ENCODE measurements at regions not wholly inside any gene's neighbourhood (a gene's known extent, or its start where the extent isn't known, plus 50 kb on each side); places are given as distances from the start of the nearest gene placed in this dataset.

DNA sequence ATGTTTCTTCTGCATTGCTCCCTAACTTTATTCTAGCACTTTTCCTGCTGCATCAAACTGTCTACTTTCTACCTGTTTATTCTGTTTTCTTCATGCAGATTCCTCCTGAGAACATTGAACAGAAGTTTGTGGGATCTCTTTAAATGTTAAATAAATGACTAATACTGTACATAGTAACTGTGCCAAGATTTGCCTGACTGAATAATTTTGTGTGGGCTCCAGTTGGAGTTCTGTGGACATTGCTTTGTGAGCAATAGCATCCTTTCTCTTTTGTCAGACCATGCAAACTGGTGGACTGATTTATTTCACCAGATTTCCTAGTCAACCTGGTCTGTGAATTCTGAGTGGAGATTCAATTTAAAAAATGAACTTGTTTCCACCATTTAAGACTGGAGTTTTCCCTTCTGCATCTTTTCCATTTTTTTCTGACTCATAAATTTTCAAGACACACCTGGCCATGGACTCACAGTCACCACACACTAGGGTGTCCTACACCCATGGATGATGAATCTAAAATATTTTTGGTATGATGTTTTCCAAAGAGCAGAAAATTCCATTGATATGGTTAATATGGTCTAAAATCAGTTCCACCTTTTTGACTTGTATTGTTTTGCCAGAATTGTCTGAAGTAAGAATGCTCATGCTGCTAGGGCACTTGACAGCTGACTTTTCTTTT lies 140.7 kb upstream of the SPAG17 start:
- no peak overlapping the region for H3K27ac ChIP-seq (ENCODE audit: low read depth, low read length)

DNA sequence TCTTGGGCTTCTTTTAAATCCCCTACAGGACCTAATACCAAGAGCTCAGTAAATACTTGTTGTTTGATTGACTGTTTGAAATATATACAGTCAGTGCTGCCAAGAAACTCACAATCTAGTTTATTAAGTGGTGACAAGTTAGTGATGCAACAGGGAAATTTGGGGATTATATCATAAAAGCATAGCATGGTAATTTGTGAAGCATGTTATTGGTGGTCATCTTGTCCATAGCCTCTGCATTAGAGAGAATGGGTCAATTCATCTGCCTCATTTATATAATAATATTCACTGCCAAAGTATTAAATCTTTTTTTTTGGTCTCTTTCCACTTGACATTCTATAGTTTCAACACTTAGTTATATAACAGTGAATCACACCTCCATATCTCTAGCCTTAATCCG lies 138.2 kb upstream of the SPAG17 start:
- Histone ChIP-seq H3K36me3 (ENCODE audit: control insufficient read depth, insufficient read depth, low read length) (no peaks in the 10 kb centered on the region), H3K9ac (ENCODE audit: low read depth, low read length) (no peak overlapping the region), H3K9me3 (ENCODE audit: control insufficient read depth, insufficient read depth, low read length) (no peaks in the 10 kb centered on the region), H3K4me3 (ENCODE audit: low read depth, low read length) (no peak overlapping the region), H3K4me1 (ENCODE audit: control insufficient read depth, insufficient read depth, low read length) (no peaks in the 10 kb centered on the region), H3K27me3 (ENCODE audit: control insufficient read depth, insufficient read depth, low read length) (no peaks in the 10 kb centered on the region), H3K27ac (ENCODE audit: low read depth, low read length) (no peak overlapping the region)

More for the DNA sequence above, 140.7 kb upstream of the SPAG17 start:
- H3K27me3 ChIP-seq (ENCODE audit: control insufficient read depth, insufficient read depth, low read length): no peaks in the 10 kb centered on the region
- no peaks in the 10 kb centered on the region for H3K36me3 ChIP-seq (ENCODE audit: control insufficient read depth, insufficient read depth, low read length)
- no peak overlapping the region for H3K9ac ChIP-seq (ENCODE audit: low read depth, low read length)
- H3K4me3 ChIP-seq (ENCODE audit: low read depth, low read length): no peak overlapping the region
- no peaks in the 10 kb centered on the region for H3K9me3 ChIP-seq (ENCODE audit: control insufficient read depth, insufficient read depth, low read length)
- H3K4me1 ChIP-seq (ENCODE audit: control insufficient read depth, insufficient read depth, low read length): no peaks in the 10 kb centered on the region

DNA sequence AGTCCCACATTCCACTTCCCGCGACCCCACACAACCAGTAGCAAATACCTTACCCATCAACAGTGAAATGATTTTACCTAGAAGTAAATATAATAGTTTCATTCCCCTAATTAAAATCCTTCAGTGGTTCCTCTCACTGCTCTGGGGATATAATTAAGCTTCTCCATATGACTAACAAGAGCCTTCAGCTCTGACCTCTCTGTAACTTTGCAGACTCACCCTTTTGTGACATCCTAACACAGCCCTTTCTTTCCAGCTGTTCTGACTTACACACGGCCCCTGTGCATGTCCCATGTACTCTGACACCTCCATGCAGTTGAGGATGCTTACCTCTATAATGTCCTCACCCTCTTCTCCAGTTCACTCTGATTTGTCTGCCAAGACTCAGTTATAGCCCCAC lies 137.3 kb upstream of the SPAG17 start:
- Histone ChIP-seq H3K27ac (ENCODE audit: low read depth, low read length) (no peak overlapping the region), H3K27me3 (ENCODE audit: control insufficient read depth, insufficient read depth, low read length) (no peaks in the 10 kb centered on the region), H3K36me3 (ENCODE audit: control insufficient read depth, insufficient read depth, low read length) (no peaks in the 10 kb centered on the region), H3K4me3 (ENCODE audit: low read depth, low read length) (no peak overlapping the region), H3K4me1 (ENCODE audit: control insufficient read depth, insufficient read depth, low read length) (no peaks in the 10 kb centered on the region), H3K9me3 (ENCODE audit: control insufficient read depth, insufficient read depth, low read length) (no peaks in the 10 kb centered on the region), H3K9ac (ENCODE audit: low read depth, low read length) (no peak overlapping the region)

DNA sequence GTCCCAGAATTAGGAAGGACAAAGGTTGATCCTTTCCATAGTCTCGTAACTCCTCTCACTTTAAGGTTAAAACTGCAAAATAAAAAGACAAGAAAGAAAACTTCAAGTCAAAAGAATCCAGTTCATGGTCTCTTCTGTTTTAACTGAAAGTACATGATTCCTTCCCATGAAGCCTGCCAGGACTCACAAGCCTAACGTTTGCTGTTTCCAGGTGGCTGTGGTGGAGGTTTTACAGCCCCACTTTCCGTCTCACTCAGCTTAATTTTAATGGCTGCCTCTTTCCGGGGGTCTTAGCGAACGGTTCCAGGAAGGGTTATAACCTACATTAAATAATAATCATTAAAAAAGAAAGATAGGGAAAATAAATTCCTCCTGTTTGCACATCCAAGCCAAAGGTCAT lies 136.8 kb upstream of the SPAG17 start:
- Histone ChIP-seq H3K4me3 (ENCODE audit: low read depth, low read length) (no peak overlapping the region), H3K9me3 (ENCODE audit: control insufficient read depth, insufficient read depth, low read length) (no peaks in the 10 kb centered on the region), H3K27me3 (ENCODE audit: control insufficient read depth, insufficient read depth, low read length) (no peaks in the 10 kb centered on the region), H3K27ac (ENCODE audit: low read depth, low read length) (no peak overlapping the region), H3K36me3 (ENCODE audit: control insufficient read depth, insufficient read depth, low read length) (no peaks in the 10 kb centered on the region), H3K9ac (ENCODE audit: low read depth, low read length) (no peak overlapping the region), H3K4me1 (ENCODE audit: control insufficient read depth, insufficient read depth, low read length) (no peaks in the 10 kb centered on the region)

DNA sequence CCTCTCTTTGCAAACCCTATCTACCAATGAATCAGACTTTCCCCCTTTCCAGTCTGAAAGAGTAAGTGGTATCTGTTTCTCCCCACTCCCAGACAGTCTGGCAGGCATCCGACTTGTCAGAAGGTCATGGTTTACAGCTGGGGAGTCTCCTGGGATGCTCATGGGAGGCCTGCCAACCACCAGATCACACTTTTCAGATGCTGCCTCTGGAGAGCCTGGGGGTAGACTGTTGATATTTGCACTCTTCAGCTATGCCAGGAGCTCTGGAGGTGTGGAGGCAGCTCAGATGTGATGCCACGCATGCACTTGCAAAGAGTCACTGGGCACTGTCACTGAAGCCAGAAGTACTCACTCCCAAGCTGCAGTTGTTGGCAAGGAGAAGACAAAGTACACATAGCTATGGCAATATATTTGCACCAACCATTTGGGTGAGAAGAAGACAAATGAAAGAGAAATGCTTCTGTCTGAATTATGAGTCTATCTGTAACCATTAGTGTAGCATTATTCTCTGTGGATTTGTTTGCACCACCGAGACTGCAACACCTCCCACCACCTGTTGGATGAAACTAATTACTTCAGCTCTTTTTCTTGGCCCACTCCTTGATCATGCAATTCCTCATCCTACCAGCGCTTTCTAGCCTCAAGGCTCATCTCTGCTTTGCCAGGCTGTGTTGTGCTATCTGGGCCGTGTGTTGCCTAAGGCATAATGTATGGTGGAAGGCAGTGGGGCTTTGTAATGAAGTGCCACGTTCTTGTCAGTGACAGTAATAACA lies 133.0 kb upstream of the SPAG17 start:
- H3K27ac ChIP-seq (ENCODE audit: low read depth, low read length): no peak overlapping the region
- no peaks in the 10 kb centered on the region for H3K9me3 ChIP-seq (ENCODE audit: control insufficient read depth, insufficient read depth, low read length)
- H3K36me3 ChIP-seq (ENCODE audit: control insufficient read depth, insufficient read depth, low read length): no peaks in the 10 kb centered on the region
- H3K4me1 ChIP-seq (ENCODE audit: control insufficient read depth, insufficient read depth, low read length): no peaks in the 10 kb centered on the region
- H3K27me3 ChIP-seq (ENCODE audit: control insufficient read depth, insufficient read depth, low read length): no peaks in the 10 kb centered on the region
- no peak overlapping the region for H3K9ac ChIP-seq (ENCODE audit: low read depth, low read length)
- H3K4me3 ChIP-seq (ENCODE audit: low read depth, low read length): no peak overlapping the region

DNA sequence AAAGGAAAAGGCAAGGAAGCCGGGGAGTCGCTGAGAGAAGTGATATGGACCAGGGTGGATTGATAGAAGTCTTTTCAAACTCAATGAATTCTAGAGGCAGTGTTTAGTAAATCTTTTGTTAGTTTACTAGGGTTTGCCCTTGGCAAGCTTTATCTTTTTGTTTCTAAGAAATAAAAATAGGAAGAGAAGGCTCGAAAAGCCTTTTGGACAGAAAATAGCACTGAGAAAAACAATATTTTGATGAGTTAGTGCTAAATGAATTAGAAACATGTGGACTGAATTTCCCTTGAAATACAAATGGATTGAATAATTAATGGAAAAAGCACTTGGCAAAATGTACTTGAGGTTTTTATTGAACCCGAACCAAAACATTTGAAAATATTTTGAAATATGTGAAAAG lies 121.8 kb upstream of the SPAG17 start:
- Histone ChIP-seq H3K4me3 (ENCODE audit: low read depth, low read length) (no peak overlapping the region), H3K4me1 (ENCODE audit: control insufficient read depth, insufficient read depth, low read length) (peaks cover 25% of the 10 kb centered on the region), H3K36me3 (ENCODE audit: control insufficient read depth, insufficient read depth, low read length) (no peaks in the 10 kb centered on the region), H3K9me3 (ENCODE audit: control insufficient read depth, insufficient read depth, low read length) (no peaks in the 10 kb centered on the region), H3K27me3 (ENCODE audit: control insufficient read depth, insufficient read depth, low read length) (no peaks in the 10 kb centered on the region), H3K9ac (ENCODE audit: low read depth, low read length) (no peak overlapping the region), H3K27ac (ENCODE audit: low read depth, low read length) (no peak overlapping the region)

DNA sequence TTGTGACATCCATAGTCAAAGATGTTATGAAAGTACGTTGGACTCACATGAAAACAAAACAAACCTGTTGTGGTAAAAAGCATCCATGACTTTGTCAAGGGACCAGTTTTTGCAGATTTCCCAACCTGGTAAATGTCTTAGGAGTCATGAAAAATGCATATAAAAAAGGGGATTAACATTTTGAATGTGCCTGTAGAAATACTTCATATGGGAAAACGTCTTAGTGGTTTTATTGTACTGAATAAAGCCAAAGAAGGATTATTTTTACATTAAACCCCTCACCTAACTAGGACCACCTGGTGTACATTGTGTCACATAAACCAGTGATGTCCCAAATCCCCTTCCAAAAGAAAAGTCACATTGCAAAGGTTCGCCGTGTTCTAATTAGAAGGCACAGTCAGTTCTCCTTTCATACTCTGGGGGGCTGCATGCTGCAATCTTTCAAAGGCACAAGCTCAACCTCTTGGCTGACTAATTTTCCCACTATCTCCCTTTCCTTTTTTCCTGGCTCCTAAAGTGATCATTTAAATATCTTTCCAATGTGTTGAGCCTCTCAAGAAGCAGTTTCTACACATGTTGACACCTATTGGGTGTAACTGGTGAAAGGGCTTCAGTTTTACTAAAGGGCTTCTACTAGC lies 119.8 kb upstream of the SPAG17 start:
- Histone ChIP-seq H3K9me3 (ENCODE audit: control insufficient read depth, insufficient read depth, low read length) (no peaks in the 10 kb centered on the region), H3K4me1 (ENCODE audit: control insufficient read depth, insufficient read depth, low read length) (peaks cover 41% of the 10 kb centered on the region), H3K4me3 (ENCODE audit: low read depth, low read length) (no peak overlapping the region), H3K27me3 (ENCODE audit: control insufficient read depth, insufficient read depth, low read length) (no peaks in the 10 kb centered on the region), H3K36me3 (ENCODE audit: control insufficient read depth, insufficient read depth, low read length) (no peaks in the 10 kb centered on the region), H3K27ac (ENCODE audit: low read depth, low read length) (no peak overlapping the region), H3K9ac (ENCODE audit: low read depth, low read length) (no peak overlapping the region)

DNA sequence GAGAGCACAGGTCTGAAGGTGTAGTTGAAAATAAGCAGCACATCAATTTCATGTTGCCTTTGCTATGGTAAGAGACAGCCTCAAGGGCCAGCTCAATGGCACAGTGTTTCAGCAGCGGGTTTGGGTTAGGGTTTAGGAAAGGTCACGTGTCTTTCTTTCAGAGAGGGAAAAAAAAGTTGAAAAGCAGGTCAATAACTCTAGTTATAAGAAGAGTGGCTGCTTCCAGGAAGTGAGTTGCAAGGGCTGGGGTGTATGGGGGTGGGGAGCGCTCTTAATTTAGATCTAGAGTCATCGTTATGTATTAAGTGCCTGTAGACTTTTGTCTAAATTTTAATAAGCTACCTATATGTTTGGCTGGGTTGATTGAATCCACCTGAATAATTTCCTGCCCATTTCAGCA lies 118.5 kb upstream of the SPAG17 start:
- Histone ChIP-seq H3K4me3 (ENCODE audit: low read depth, low read length) (no peak overlapping the region), H3K9me3 (ENCODE audit: control insufficient read depth, insufficient read depth, low read length) (no peaks in the 10 kb centered on the region), H3K4me1 (ENCODE audit: control insufficient read depth, insufficient read depth, low read length) (peaks cover 41% of the 10 kb centered on the region), H3K27me3 (ENCODE audit: control insufficient read depth, insufficient read depth, low read length) (no peaks in the 10 kb centered on the region), H3K27ac (ENCODE audit: low read depth, low read length) (no peak overlapping the region), H3K36me3 (ENCODE audit: control insufficient read depth, insufficient read depth, low read length) (no peaks in the 10 kb centered on the region), H3K9ac (ENCODE audit: low read depth, low read length) (no peak overlapping the region)

DNA sequence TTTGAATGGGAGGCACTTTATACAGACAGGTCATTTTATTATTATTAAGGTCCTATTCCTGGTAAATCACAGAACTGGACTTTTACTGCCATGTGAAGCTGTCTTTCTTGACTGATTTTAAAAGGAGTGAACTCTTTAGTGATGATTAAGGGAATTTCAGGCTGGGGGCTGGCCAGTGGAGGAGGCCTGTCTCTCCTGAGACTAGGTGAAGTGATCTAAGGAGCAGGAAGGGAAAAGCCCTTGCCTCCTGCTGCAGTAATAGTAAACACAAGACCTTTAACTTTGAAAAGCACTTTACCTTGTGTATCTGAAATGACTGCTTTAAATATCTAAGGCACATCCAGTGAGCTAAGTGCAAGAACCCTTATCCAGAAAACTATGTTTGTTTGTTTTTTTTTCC lies 118.0 kb upstream of the SPAG17 start:
- Histone ChIP-seq H3K4me3 (ENCODE audit: low read depth, low read length) (no peak overlapping the region), H3K36me3 (ENCODE audit: control insufficient read depth, insufficient read depth, low read length) (no peaks in the 10 kb centered on the region), H3K27ac (ENCODE audit: low read depth, low read length) (no peak overlapping the region), H3K4me1 (ENCODE audit: control insufficient read depth, insufficient read depth, low read length) (peaks cover 41% of the 10 kb centered on the region), H3K9ac (ENCODE audit: low read depth, low read length) (no peak overlapping the region), H3K27me3 (ENCODE audit: control insufficient read depth, insufficient read depth, low read length) (no peaks in the 10 kb centered on the region), H3K9me3 (ENCODE audit: control insufficient read depth, insufficient read depth, low read length) (no peaks in the 10 kb centered on the region)

DNA sequence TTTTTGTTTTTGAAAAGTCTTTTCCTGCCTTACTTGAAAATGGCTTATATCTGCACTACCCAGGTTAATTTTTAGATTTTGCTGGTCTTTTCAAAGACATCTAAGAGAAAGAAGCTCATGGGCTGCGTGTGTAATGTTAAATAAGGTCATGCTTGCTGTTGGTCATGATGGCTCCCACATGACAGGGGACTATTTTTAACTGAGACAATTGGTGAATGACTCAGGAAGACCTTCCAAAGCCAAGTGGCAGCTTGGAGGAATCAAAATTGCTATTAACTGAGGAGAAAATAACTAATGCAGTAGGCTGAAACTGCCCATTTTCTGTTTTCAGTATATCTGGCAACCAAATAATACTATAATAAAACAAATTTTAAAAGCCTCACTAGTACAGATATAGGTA lies 117.1 kb upstream of the SPAG17 start:
- Histone ChIP-seq H3K9me3 (ENCODE audit: control insufficient read depth, insufficient read depth, low read length) (no peaks in the 10 kb centered on the region), H3K36me3 (ENCODE audit: control insufficient read depth, insufficient read depth, low read length) (no peaks in the 10 kb centered on the region), H3K4me1 (ENCODE audit: control insufficient read depth, insufficient read depth, low read length) (peaks cover 41% of the 10 kb centered on the region), H3K9ac (ENCODE audit: low read depth, low read length) (no peak overlapping the region), H3K27me3 (ENCODE audit: control insufficient read depth, insufficient read depth, low read length) (no peaks in the 10 kb centered on the region), H3K4me3 (ENCODE audit: low read depth, low read length) (no peak overlapping the region), H3K27ac (ENCODE audit: low read depth, low read length) (no peak overlapping the region)

DNA sequence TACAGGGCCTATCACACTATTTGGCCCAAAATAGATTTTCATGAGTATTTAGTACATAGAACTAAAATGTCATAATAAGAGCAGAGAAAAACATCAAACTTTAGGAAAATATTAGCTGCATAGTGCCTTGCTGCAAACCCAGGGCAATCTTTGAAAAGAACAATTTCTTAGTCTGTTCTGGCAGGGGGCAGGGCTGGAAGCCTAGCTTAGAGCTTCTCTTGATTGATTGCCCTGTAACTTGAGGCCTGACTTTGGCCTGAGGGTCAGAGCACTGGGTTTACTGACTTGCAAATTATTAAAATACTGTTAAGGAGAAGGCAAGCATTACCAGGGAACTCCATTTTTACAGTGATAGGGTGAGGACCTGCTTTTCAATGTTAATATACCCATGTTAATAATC lies 115.8 kb upstream of the SPAG17 start:
- H3K4me3 ChIP-seq (ENCODE audit: low read depth, low read length): no peak overlapping the region
- no peaks in the 10 kb centered on the region for H3K27me3 ChIP-seq (ENCODE audit: control insufficient read depth, insufficient read depth, low read length)
- H3K9ac ChIP-seq (ENCODE audit: low read depth, low read length): no peak overlapping the region
- H3K9me3 ChIP-seq (ENCODE audit: control insufficient read depth, insufficient read depth, low read length): no peaks in the 10 kb centered on the region
- H3K36me3 ChIP-seq (ENCODE audit: control insufficient read depth, insufficient read depth, low read length): no peaks in the 10 kb centered on the region
- no peak overlapping the region for H3K27ac ChIP-seq (ENCODE audit: low read depth, low read length)
- H3K4me1 ChIP-seq (ENCODE audit: control insufficient read depth, insufficient read depth, low read length): peaks cover 41% of the 10 kb centered on the region

Data from HUES48 (cell line).